GM19025 (cell line): ENCODE measurements at regions not wholly inside any gene's neighbourhood (a gene's known extent, or its start where the extent isn't known, plus 50 kb on each side); places are given as distances from the start of the nearest gene placed in this dataset.

Source experiments
- ATAC-seq: cut with Tn5 transposase; IDR thresholded peaks from one replicate; pipeline ENCODE4 v1.9.1; 2021; ENCODE audit warnings: mild to moderate bottlenecking, low read depth, moderate library complexity; ENCODE audit not compliant: unreplicated experiment

- no peak for ATAC-seq
Observed at GRCh38 chr16:80028581-80029380, 428.2 kb upstream of the MAF start.

GRCh38 chr16:80027007-80027965 is 426.7 kb upstream of the MAF start:
- no peak for ATAC-seq

- no peak for ATAC-seq
Observed at GRCh38 chr16:80025236-80025635, 424.7 kb upstream of the MAF start.

GRCh38 chr16:80024443-80024842 is 423.9 kb upstream of the MAF start:
- ATAC-seq = no peak

GRCh38 chr16:80023865-80024264 is 423.3 kb upstream of the MAF start:
- ATAC-seq = no peak

- ATAC-seq = no peak
Observed at GRCh38 chr16:80019395-80019794, 418.9 kb upstream of the MAF start.

GRCh38 chr16:80018466-80018865 is 417.9 kb upstream of the MAF start:
- ATAC-seq = no peak

GRCh38 chr16:80016731-80017326 is 416.3 kb upstream of the MAF start:
- no peak for ATAC-seq

GRCh38 chr16:80015566-80015965 is 415.0 kb upstream of the MAF start:
- no peak for ATAC-seq

- ATAC-seq = no peak
Observed at GRCh38 chr16:80014241-80014939, 413.9 kb upstream of the MAF start.

- no peak for ATAC-seq
Observed at GRCh38 chr16:80012586-80012985, 412.0 kb upstream of the MAF start.

- ATAC-seq = no peak
Observed at GRCh38 chr16:80009971-80010659, 409.6 kb upstream of the MAF start.

- ATAC-seq = no peak
Observed at GRCh38 chr16:80008857-80009256, 408.3 kb upstream of the MAF start.

- ATAC-seq = no peak
Observed at GRCh38 chr16:80007231-80007630, 406.7 kb upstream of the MAF start.

GRCh38 chr16:80006241-80007215 is 406.0 kb upstream of the MAF start:
- no peak for ATAC-seq

GRCh38 chr16:80004113-80004512 is 403.6 kb upstream of the MAF start:
- no peak for ATAC-seq

- no peak for ATAC-seq
Observed at GRCh38 chr16:80002261-80002660, 401.7 kb upstream of the MAF start.

- ATAC-seq = no peak
Observed at GRCh38 chr16:79998143-79998542, 397.6 kb upstream of the MAF start.

- no peak for ATAC-seq
Observed at GRCh38 chr16:79997257-79997656, 396.7 kb upstream of the MAF start.
